ENCODE measurements at regions not wholly inside any gene's neighbourhood (a gene's known extent, or its start where the extent isn't known, plus 50 kb on each side); places are given as distances from the start of the nearest gene placed in this dataset.

DNA sequence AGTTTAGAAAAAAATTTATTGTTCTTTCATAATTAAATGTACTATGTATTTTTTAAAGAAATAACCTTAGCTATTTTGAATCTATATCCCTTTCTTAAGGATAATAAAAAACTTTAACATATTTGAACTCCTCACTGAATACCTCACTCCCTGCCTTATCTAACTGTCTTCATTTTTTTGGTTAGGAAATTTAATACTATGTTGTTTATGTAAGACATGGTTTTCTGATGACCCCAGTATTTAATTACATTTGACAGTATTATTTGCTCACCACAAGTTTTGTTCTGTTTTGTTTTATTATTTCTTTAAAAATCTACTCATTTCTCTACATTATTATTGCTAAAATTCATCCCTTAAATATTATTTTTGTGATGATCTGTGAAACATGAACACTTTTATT is 394.4 kb upstream of the ADGRB3 start:
- Mint-ChIP-seq H3K9me3 (peaks cover 4% of the 10 kb centered on the region), H3K27ac (no peak overlapping the region), H3K4me3 (no peak overlapping the region), H3K36me3 (no peaks in the 10 kb centered on the region), H3K4me1 (ENCODE audit: unreplicated experiment) (peaks cover 18% of the 10 kb centered on the region), H3K27me3 (no peaks in the 10 kb centered on the region)
- DNase-seq (ENCODE audit: extremely low spot score, unreplicated experiment), result no peak
- TF ChIP-seq, protein P1, sequence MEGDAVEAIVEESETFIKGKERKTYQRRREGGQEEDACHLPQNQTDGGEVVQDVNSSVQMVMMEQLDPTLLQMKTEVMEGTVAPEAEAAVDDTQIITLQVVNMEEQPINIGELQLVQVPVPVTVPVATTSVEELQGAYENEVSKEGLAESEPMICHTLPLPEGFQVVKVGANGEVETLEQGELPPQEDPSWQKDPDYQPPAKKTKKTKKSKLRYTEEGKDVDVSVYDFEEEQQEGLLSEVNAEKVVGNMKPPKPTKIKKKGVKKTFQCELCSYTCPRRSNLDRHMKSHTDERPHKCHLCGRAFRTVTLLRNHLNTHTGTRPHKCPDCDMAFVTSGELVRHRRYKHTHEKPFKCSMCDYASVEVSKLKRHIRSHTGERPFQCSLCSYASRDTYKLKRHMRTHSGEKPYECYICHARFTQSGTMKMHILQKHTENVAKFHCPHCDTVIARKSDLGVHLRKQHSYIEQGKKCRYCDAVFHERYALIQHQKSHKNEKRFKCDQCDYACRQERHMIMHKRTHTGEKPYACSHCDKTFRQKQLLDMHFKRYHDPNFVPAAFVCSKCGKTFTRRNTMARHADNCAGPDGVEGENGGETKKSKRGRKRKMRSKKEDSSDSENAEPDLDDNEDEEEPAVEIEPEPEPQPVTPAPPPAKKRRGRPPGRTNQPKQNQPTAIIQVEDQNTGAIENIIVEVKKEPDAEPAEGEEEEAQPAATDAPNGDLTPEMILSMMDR (conservative IDR thresholded peaks at IDR 0.05), result no peak

DNA sequence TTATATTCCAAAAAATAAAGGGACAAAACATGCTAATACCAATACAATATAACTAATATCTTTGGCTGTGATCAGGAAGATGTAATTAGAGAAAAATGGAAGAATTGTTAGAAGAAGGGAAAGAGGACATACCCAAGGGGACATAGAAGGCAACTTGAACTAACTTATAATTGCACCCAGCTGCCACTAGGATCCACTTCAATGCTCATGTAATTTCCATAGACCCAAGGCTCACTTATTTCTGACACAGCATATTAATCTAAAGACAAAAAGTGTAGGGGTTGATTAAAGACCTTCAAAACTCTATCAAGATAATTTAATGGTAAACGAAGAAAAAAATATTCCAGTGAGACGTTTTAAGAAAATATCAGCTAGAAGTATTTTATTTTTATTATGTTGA is 396.0 kb upstream of the ADGRB3 start:
- H3K27me3 Mint-ChIP-seq, result no peaks in the 10 kb centered on the region
- no peak for DNase-seq (ENCODE audit: extremely low spot score, unreplicated experiment)
- H3K4me1 Mint-ChIP-seq (ENCODE audit: unreplicated experiment), result peaks cover 22% of the 10 kb centered on the region
- no peak overlapping the region for H3K4me3 Mint-ChIP-seq
- H3K9me3 Mint-ChIP-seq, result peaks cover 4% of the 10 kb centered on the region
- TF ChIP-seq, protein P1 (conservative IDR thresholded peaks at IDR 0.05), result peak; percentile 29
- no peaks in the 10 kb centered on the region for H3K36me3 Mint-ChIP-seq
- H3K27ac Mint-ChIP-seq, result peak overlapping the region; percentile 15

DNA sequence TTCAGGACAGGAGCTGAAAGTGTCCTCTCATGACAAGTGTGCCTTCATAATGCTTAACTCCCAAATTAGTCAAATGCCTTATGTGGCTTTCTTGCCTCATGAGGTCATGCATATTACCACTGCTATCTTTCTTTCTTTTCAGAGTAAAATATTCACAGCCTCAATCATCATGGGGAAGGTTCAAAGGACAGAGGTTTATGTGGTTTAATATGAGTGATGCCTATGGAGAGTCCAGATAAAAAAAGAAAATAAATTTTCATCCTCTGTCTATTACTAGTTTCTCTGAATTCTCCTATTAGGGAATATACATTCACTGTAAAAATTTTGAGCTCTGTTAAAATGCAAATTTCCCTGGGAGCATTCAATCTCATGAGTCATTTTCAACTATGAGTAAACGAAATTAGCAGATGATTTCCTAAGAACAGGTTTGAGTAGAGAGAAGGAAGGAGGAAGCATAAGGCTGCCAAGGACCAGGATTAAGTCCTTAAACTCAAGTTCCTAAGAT is 396.9 kb upstream of the ADGRB3 start:
- Mint-ChIP-seq H3K27me3 (no peaks in the 10 kb centered on the region), H3K4me3 (no peak overlapping the region), H3K27ac (no peak overlapping the region), H3K4me1 (ENCODE audit: unreplicated experiment) (peaks cover 22% of the 10 kb centered on the region), H3K9me3 (peaks cover 4% of the 10 kb centered on the region), H3K36me3 (no peaks in the 10 kb centered on the region)
- no peak for DNase-seq (ENCODE audit: extremely low spot score, unreplicated experiment)
- TF ChIP-seq, protein P1 (conservative IDR thresholded peaks at IDR 0.05), result no peak

DNA sequence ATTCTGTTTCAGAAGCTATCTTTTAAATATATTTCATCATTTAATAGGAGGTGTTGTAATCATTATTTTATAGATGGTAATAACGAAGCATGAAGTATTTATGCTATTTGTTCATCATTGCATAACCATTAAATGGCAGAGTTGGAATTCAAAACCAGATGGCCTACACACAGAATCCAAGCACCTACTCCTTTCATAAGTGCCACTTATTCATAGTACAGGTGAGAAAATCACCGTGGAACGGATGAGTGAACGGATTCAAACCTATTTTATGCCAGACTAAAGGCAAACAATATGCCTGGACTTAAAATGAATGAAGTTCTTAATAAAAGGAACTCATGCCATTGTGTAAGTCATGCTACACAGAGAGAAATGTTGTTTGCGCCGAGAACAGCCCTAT is 397.9 kb upstream of the ADGRB3 start:
- H3K36me3 Mint-ChIP-seq, result no peaks in the 10 kb centered on the region
- H3K9me3 Mint-ChIP-seq, result no peaks in the 10 kb centered on the region
- TF ChIP-seq, protein P1 (conservative IDR thresholded peaks at IDR 0.05), result no peak
- H3K4me3 Mint-ChIP-seq, result no peak overlapping the region
- H3K4me1 Mint-ChIP-seq (ENCODE audit: unreplicated experiment), result peaks cover 22% of the 10 kb centered on the region
- H3K27me3 Mint-ChIP-seq, result no peaks in the 10 kb centered on the region
- no peak for DNase-seq (ENCODE audit: extremely low spot score, unreplicated experiment)
- H3K27ac Mint-ChIP-seq, result no peak overlapping the region

DNA sequence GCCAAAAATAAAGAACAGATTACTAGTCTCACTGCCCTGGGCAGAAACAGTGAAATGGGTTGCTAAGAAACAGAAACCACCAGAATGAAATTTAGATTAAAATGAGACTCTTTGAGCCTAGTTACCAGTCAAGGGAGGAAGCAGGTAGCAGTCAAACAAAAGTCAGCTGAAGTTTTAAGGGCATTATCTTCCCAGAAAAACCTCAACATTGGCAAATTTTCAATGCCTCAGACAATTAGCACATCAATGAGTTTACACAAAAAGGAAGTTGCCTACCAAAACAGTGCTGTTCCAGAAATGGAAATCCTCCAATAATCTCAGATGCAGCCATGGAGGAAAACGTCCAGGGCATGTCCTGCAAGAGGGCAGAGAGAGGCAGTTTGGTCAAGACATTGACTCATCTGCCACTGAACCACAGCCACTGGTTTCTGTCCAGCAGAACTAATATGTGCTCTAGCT is 399.7 kb upstream of the ADGRB3 start:
- H3K4me1 Mint-ChIP-seq (ENCODE audit: unreplicated experiment), result peaks cover 22% of the 10 kb centered on the region
- TF ChIP-seq, protein P1 (conservative IDR thresholded peaks at IDR 0.05), result no peak
- no peak overlapping the region for H3K27ac Mint-ChIP-seq
- no peak for DNase-seq (ENCODE audit: extremely low spot score, unreplicated experiment)
- H3K36me3 Mint-ChIP-seq, result no peaks in the 10 kb centered on the region
- no peak overlapping the region for H3K4me3 Mint-ChIP-seq
- H3K27me3 Mint-ChIP-seq, result no peaks in the 10 kb centered on the region
- no peaks in the 10 kb centered on the region for H3K9me3 Mint-ChIP-seq

DNA sequence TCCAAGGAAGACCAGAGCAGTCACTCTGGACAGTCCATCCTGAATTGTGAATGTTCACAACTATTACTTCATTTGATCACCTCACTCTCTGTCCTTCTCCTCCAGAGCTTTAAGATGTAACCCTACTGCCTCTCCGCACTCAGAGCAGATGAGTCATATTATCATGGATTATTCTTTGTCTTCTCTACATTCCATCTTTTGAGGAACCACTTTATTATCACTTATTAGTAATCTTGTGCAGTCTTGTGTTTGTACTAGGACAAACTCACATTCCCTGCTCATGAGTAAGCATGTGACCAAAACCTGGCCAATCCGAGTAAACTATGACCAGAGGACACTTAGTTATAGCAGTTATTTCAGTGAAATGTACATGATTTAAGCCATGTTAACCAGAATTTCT is 401.5 kb upstream of the ADGRB3 start:
- Mint-ChIP-seq H3K27ac (no peak overlapping the region), H3K4me3 (no peak overlapping the region), H3K9me3 (no peaks in the 10 kb centered on the region), H3K27me3 (no peaks in the 10 kb centered on the region), H3K4me1 (ENCODE audit: unreplicated experiment) (peaks cover 14% of the 10 kb centered on the region), H3K36me3 (no peaks in the 10 kb centered on the region)
- TF ChIP-seq, protein P1 (conservative IDR thresholded peaks at IDR 0.05), result no peak
- DNase-seq (ENCODE audit: extremely low spot score, unreplicated experiment), result no peak
